ENCODE measurements at regions not wholly inside any gene's neighbourhood (a gene's known extent, or its start where the extent isn't known, plus 50 kb on each side); places are given as distances from the start of the nearest gene placed in this dataset.

DNA sequence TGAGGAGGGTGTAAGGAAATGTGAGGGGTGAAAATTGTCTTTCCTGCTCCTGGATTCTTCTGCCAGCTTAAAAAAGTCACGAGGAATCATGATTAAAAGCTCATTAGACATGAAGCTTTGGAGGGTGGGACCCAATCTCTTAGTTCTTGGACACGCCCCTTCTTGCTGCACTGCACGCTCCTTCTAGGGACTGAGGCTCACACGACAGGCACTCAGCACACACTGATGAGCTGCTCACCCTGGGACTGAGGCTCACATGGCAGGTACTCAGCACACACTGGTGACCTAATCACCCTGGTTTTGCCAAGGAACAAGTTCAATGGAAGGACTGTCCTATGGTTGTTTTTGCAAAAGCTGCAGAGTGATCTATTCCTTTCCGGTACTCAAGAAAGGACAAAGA lies 65.8 kb upstream of the ELMO1 start:
- Histone ChIP-seq H3K36me3 (ENCODE audit: control insufficient read depth, insufficient read depth, low read length) (no peaks in the 10 kb centered on the region), H3K27me3 (replicated peaks; ENCODE audit: control insufficient read depth, insufficient read depth, low read length) (no peaks in the 10 kb centered on the region; the same call in 1 of the 2 replicates), H3K4me3 (replicated peaks; ENCODE audit: low read depth, low read length) (no peak overlapping the region)
- TF ChIP-seq, protein P1, sequence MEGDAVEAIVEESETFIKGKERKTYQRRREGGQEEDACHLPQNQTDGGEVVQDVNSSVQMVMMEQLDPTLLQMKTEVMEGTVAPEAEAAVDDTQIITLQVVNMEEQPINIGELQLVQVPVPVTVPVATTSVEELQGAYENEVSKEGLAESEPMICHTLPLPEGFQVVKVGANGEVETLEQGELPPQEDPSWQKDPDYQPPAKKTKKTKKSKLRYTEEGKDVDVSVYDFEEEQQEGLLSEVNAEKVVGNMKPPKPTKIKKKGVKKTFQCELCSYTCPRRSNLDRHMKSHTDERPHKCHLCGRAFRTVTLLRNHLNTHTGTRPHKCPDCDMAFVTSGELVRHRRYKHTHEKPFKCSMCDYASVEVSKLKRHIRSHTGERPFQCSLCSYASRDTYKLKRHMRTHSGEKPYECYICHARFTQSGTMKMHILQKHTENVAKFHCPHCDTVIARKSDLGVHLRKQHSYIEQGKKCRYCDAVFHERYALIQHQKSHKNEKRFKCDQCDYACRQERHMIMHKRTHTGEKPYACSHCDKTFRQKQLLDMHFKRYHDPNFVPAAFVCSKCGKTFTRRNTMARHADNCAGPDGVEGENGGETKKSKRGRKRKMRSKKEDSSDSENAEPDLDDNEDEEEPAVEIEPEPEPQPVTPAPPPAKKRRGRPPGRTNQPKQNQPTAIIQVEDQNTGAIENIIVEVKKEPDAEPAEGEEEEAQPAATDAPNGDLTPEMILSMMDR (IDR thresholded peaks at IDR 0.05; ENCODE audit: insufficient read depth, low read length, poor library complexity, severe bottlenecking) = no peak
- DNase-seq (ENCODE audit: extremely low read depth, insufficient read length) = no peak

DNA sequence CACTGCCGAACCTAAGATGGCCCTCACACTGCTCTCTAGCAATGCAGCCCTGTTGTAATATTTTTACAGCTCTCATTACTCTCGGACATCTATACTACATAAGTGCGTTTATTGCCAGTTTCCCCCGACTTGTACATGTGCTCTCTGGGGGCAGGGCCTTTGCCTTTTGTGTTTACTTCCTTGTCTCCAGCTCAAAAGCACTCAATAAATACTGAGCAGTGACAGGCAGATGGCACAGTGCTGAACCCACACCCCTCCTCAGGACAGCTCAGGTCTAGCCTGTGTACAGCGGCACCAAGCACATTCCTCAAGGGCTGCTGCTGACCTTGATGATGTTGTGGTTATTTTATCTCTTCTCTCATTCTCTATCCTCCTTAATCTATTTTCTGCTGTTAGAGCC lies 68.0 kb upstream of the ELMO1 start:
- no peak overlapping the region for H3K4me3 ChIP-seq (replicated peaks; ENCODE audit: low read depth, low read length)
- DNase-seq (ENCODE audit: extremely low read depth, insufficient read length) = no peak
- H3K27me3 ChIP-seq (replicated peaks; ENCODE audit: control insufficient read depth, insufficient read depth, low read length) = no peaks in the 10 kb centered on the region; the same call in 1 of the 2 replicates
- TF ChIP-seq, protein P1 (IDR thresholded peaks at IDR 0.05; ENCODE audit: insufficient read depth, low read length, poor library complexity, severe bottlenecking) = no peak
- no peaks in the 10 kb centered on the region for H3K36me3 ChIP-seq (ENCODE audit: control insufficient read depth, insufficient read depth, low read length)

DNA sequence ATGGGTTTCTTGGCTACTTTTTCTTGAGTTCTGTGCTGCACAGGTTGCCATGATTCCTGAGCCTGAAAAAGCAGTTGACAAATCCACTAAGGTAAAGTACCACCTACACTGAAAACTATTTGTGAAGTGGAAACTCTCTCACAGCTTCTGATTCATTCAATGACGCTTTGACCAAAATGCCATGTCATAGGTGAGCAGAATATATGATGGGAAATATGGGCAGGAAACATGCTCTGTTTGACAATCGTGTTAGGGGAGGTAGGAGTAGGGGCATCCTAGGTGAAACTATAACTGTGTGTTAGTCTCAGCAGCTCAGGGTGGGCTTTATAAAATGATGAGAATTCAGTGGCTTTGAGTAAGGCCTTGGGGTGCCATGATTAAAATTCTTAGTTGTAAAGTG lies 69.6 kb upstream of the ELMO1 start:
- Histone ChIP-seq H3K36me3 (ENCODE audit: control insufficient read depth, insufficient read depth, low read length) (no peaks in the 10 kb centered on the region), H3K4me3 (replicated peaks; ENCODE audit: low read depth, low read length) (no peak overlapping the region), H3K27me3 (replicated peaks; ENCODE audit: control insufficient read depth, insufficient read depth, low read length) (no peaks in the 10 kb centered on the region; the same call in 1 of the 2 replicates)
- no peak for DNase-seq (ENCODE audit: extremely low read depth, insufficient read length)
- TF ChIP-seq, protein P1 (IDR thresholded peaks at IDR 0.05; ENCODE audit: insufficient read depth, low read length, poor library complexity, severe bottlenecking) = no peak

DNA sequence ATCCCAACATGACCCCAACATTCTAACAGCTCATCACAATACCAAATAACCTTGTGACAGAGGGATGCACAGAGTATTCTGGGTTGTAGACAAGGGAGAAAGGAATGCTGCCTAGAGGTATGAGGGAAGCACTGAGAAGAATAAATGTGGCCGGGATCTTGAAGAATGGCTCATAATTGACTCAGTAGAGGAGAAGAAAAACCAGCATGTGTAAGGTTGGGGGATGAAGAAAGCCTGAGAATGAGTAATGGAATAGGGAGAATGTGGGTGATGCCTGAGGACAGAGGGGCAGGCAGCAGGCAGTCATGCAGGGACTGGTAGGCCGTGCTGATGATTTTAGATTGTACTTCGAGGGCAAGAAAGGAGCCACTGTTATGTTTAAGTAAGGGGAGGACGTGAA lies 75.4 kb upstream of the ELMO1 start:
- Histone ChIP-seq H3K27me3 (replicated peaks; ENCODE audit: control insufficient read depth, insufficient read depth, low read length) (no peaks in the 10 kb centered on the region), H3K36me3 (ENCODE audit: control insufficient read depth, insufficient read depth, low read length) (no peaks in the 10 kb centered on the region), H3K4me3 (replicated peaks; ENCODE audit: low read depth, low read length) (no peak overlapping the region)
- TF ChIP-seq, protein P1 (IDR thresholded peaks at IDR 0.05; ENCODE audit: insufficient read depth, low read length, poor library complexity, severe bottlenecking) = no peak
- DNase-seq (ENCODE audit: extremely low read depth, insufficient read length) = no peak

DNA sequence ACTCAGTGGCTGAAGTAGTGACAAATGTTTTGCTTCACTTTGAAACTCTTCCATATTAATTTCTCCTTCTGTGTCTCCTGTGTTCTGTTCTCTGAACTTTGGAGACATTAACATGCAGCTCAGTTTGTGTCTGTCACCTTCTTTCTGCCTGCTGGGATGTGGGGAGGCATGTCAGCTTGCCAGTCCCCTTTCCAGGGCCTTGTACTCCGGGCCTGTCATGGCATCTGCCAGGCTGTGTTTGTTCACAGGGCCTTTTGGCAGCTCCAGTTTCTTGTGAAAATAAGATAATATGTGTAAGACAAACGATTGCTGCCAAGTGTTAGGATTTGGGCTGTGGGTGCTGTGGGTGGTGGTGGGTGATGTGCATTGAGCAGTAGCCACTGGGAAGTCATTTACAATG lies 76.1 kb upstream of the ELMO1 start:
- Histone ChIP-seq H3K27me3 (replicated peaks; ENCODE audit: control insufficient read depth, insufficient read depth, low read length) (no peaks in the 10 kb centered on the region), H3K36me3 (ENCODE audit: control insufficient read depth, insufficient read depth, low read length) (no peaks in the 10 kb centered on the region), H3K4me3 (replicated peaks; ENCODE audit: low read depth, low read length) (no peak overlapping the region)
- no peak for DNase-seq (ENCODE audit: extremely low read depth, insufficient read length)
- TF ChIP-seq, protein P1 (IDR thresholded peaks at IDR 0.05; ENCODE audit: insufficient read depth, low read length, poor library complexity, severe bottlenecking) = no peak

GRCh38 chr7:37526623-37527022 lies 78.0 kb upstream of the ELMO1 start:
- Histone ChIP-seq H3K27me3 (replicated peaks; ENCODE audit: control insufficient read depth, insufficient read depth, low read length) (no peaks in the 10 kb centered on the region; the same call in 1 of the 2 replicates), H3K36me3 (ENCODE audit: control insufficient read depth, insufficient read depth, low read length) (no peaks in the 10 kb centered on the region), H3K4me3 (replicated peaks; ENCODE audit: low read depth, low read length) (no peak overlapping the region)
- DNase-seq (ENCODE audit: extremely low read depth, insufficient read length) = no peak
- TF ChIP-seq, protein P1 (IDR thresholded peaks at IDR 0.05; ENCODE audit: insufficient read depth, low read length, poor library complexity, severe bottlenecking) = no peak
